IPS-18a (cell line): ENCODE measurements at regions not wholly inside any gene's neighbourhood (a gene's known extent, or its start where the extent isn't known, plus 50 kb on each side); places are given as distances from the start of the nearest gene placed in this dataset.

Experiments
- H3K27ac ChIP-seq: one replicate; pipeline ENCODE4 v1.5.1; 2013; ENCODE audit warnings: low read length
- H3K27me3 ChIP-seq: one replicate; pipeline ENCODE4 v1.6.1; 2013; ENCODE audit warnings: mild to moderate bottlenecking, low read length; ENCODE audit not compliant: control insufficient read depth, insufficient read depth
- H3K36me3 ChIP-seq: one replicate; pipeline ENCODE4 v1.6.1; 2013; ENCODE audit warnings: low read depth, low read length; ENCODE audit not compliant: control insufficient read depth
- H3K4me1 ChIP-seq: one replicate; pipeline ENCODE4 v1.6.1; 2013; ENCODE audit warnings: low read depth, low read length; ENCODE audit not compliant: control insufficient read depth
- H3K4me3 ChIP-seq: one replicate; pipeline ENCODE4 v1.5.1; 2013; ENCODE audit warnings: low read length
- H3K9ac ChIP-seq: one replicate; pipeline ENCODE4 v1.6.1; 2013; ENCODE audit warnings: mild to moderate bottlenecking, low read length, moderate library complexity
- H3K9me3 ChIP-seq: one replicate; pipeline ENCODE4 v1.6.1; 2013; ENCODE audit warnings: low read depth, low read length; ENCODE audit not compliant: control insufficient read depth

- Histone ChIP-seq H3K9me3 (no peaks in the 10 kb centered on the region), H3K4me3 (no peak overlapping the region)
These were observed 475.4 kb upstream of the FAT3 start for GRCh38 chr11:91749251-91749650.

DNA sequence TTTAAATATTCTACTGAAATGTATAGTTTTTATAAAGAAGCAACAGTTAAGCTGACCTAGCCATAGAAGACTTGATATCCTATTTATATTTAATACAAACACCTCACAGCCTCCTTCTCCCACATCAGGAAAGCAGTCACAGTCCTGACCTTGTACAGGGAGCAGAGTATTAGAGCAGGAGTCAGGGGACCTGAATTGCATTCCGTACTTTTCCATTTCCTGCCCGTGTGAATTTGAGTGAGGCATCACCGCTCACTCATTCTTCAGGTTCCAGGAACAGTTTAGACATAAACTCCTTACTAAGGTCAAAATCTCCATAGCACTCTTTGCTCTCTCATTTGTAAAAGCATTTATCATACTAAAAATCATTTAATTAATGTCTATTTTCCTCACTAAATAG lies 482.5 kb upstream of the FAT3 start:
- Histone ChIP-seq H3K36me3 (no peaks in the 10 kb centered on the region), H3K27me3 (no peaks in the 10 kb centered on the region), H3K4me3 (no peak overlapping the region), H3K4me1 (no peaks in the 10 kb centered on the region), H3K9ac (no peak overlapping the region), H3K9me3 (no peaks in the 10 kb centered on the region), H3K27ac (no peak overlapping the region)

More at GRCh38 chr11:91749251-91749650, 475.4 kb upstream of the FAT3 start:
- H3K27me3 ChIP-seq: no peaks in the 10 kb centered on the region
- H3K4me1 ChIP-seq: no peaks in the 10 kb centered on the region
- H3K27ac ChIP-seq: no peak overlapping the region
- H3K36me3 ChIP-seq: no peaks in the 10 kb centered on the region
- H3K9ac ChIP-seq: no peak overlapping the region

DNA sequence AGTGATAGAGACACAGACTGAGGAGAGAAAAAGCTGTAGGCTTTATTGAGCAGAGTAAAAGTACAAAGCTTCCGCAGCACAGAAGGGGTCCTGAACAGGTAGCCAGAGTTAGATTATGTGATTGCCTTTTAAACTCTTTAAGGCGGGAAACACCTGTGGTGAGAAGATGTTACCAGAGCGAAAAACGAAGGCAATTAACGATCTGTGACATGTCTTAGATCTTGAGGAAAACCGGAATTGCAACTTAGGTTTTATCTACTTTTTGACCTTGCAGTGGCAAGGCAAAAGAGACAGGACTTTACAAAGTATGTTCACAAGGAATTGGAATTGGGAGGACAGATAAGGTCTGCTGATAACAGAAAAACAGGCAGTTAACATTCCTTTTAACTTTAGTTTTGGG lies 493.6 kb upstream of the FAT3 start:
- H3K9ac ChIP-seq: no peak overlapping the region
- no peak overlapping the region for H3K4me3 ChIP-seq
- H3K27ac ChIP-seq: no peak overlapping the region
- peaks cover 11% of the 10 kb centered on the region for H3K4me1 ChIP-seq
- no peaks in the 10 kb centered on the region for H3K27me3 ChIP-seq
- H3K36me3 ChIP-seq: no peaks in the 10 kb centered on the region
- H3K9me3 ChIP-seq: no peaks in the 10 kb centered on the region

DNA sequence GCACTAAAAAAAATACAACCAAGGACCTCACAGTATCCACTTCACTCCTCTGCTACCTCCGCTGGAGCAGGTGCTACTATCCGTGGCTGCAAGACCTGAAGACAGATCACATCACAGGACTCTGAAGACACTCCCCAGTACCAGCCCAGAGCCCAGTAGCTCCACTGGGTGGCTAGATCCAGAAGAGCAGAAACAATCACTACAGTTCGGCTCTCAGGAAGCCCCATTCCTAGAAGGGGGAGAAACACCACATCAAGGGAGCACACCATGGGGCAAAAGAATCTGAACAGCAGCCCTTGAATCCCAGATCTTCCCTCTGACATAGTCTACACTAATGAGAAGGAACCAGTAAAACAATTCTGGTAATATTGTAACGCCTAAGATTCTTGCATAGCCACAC lies 494.0 kb upstream of the FAT3 start:
- no peaks in the 10 kb centered on the region for H3K27me3 ChIP-seq
- no peak overlapping the region for H3K4me3 ChIP-seq
- H3K36me3 ChIP-seq: no peaks in the 10 kb centered on the region
- H3K9me3 ChIP-seq: no peaks in the 10 kb centered on the region
- H3K9ac ChIP-seq: no peak overlapping the region
- H3K27ac ChIP-seq: no peak overlapping the region
- H3K4me1 ChIP-seq: peaks cover 11% of the 10 kb centered on the region

DNA sequence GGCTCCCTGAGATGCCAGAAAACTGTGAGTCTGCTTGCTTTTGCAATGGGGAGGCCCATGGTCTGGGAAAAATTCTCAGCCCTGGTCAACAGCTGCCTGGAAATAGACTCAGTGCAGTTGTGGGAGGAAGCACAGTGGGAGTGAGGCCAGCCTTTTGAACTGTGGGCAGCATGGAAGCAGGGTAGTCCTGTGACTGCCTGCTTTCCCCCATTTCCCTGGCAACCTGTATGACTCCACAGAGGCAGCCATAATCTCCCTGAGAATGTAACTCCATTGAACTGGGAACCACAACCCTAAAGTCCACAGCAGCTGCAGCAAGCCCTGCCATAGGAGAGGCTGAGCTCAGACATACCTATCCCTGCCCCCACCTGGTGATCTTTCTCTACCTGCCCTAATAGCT lies 494.6 kb upstream of the FAT3 start:
- H3K9ac ChIP-seq: no peak overlapping the region
- H3K27ac ChIP-seq: no peak overlapping the region
- no peaks in the 10 kb centered on the region for H3K36me3 ChIP-seq
- H3K9me3 ChIP-seq: no peaks in the 10 kb centered on the region
- H3K4me3 ChIP-seq: no peak overlapping the region
- H3K4me1 ChIP-seq: peaks cover 11% of the 10 kb centered on the region
- H3K27me3 ChIP-seq: no peaks in the 10 kb centered on the region

DNA sequence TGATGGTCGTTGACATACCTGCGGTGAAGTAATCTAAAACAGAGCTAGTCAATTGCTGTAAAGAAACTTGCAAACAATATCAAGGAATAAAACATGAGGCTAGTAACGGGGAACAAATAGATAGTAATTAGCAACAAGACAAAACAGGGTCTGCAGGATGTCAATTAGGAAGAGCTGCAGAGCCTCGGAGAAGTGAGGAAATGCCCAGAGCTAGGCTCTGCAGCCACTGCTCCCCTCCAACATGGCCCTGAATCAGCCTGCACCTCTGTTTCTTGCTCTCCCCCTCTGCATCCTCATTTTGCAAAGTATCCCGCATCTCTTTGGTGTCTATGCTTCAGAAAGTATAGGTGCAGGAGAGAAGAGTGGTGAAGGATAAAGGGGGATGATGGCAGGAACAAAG lies 507.4 kb upstream of the FAT3 start:
- no peak overlapping the region for H3K27ac ChIP-seq
- H3K9me3 ChIP-seq: no peaks in the 10 kb centered on the region
- no peaks in the 10 kb centered on the region for H3K27me3 ChIP-seq
- H3K9ac ChIP-seq: no peak overlapping the region
- no peak overlapping the region for H3K4me3 ChIP-seq
- H3K36me3 ChIP-seq: no peaks in the 10 kb centered on the region
- H3K4me1 ChIP-seq: peaks cover 16% of the 10 kb centered on the region

DNA sequence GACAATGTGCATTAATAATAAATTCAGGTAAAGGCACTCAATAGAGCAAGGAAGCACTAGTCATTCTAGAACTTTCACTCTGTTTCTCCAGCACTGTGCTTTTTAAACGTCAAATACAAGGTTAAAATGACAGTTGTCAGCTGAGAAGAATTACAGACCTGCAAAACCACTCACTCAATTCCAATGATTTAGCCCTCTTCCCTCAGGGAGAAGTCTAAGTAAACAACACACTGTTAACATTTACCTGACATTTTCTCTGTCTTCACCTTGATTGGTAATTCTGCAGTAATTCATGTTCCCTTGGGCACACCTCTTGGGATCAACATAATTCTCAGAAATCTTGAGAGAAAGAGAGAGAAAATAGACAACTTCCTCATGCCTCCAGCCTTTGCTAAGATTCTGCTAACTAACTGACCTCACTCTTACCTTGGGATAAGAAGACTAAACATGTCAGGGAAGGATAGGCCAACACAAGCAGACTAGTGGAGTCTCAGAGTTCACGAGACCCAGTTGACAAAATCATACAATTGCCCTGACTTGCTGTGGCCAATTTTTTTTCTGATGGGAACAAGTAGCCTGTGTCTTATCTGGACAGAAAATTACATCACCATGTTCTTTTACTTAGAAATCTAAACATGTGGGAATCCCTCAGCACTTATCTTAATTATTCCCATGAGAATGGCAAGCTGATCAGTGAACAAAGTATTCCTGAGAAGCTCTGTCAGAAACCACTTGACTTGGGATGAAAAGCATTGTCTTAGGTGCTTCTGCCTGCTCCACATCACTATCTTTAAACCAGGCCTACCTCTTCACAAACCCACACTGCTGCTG lies 516.8 kb upstream of the FAT3 start:
- Histone ChIP-seq H3K9me3 (no peaks in the 10 kb centered on the region), H3K27ac (no peak overlapping the region), H3K4me3 (no peak overlapping the region), H3K27me3 (no peaks in the 10 kb centered on the region), H3K36me3 (no peaks in the 10 kb centered on the region), H3K4me1 (no peaks in the 10 kb centered on the region), H3K9ac (no peak overlapping the region)

GRCh38 chr11:91703042-91703441 lies 521.6 kb upstream of the FAT3 start:
- no peak overlapping the region for H3K9ac ChIP-seq
- H3K27me3 ChIP-seq: no peaks in the 10 kb centered on the region
- no peaks in the 10 kb centered on the region for H3K4me1 ChIP-seq
- no peaks in the 10 kb centered on the region for H3K36me3 ChIP-seq
- H3K9me3 ChIP-seq: no peaks in the 10 kb centered on the region
- H3K27ac ChIP-seq: no peak overlapping the region
- H3K4me3 ChIP-seq: no peak overlapping the region

GRCh38 chr11:91700854-91701253 lies 523.8 kb upstream of the FAT3 start:
- Histone ChIP-seq H3K9ac (no peak overlapping the region), H3K9me3 (no peaks in the 10 kb centered on the region), H3K4me1 (no peaks in the 10 kb centered on the region), H3K4me3 (no peak overlapping the region), H3K27ac (no peak overlapping the region), H3K36me3 (no peaks in the 10 kb centered on the region), H3K27me3 (no peaks in the 10 kb centered on the region)

DNA sequence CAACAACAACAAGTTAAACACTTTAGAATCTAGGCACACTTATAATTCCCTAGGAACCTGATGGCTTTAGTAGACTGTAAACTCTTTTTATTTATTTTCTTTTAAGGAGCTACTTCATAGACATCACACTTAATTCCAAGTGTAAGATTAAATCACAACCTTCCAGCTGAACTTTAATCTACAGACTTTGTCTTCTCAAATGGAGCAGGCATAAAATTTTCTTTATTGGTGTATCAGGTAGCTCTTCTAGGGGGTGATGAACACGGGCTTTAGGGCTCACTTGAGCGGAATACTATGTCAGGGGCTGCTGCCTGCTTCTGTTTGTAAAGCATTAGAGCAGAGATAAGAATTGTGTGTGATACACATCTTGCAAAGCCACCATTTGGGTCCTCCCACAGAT lies 525.8 kb upstream of the FAT3 start:
- Histone ChIP-seq H3K27me3 (no peaks in the 10 kb centered on the region), H3K9ac (no peak overlapping the region), H3K4me3 (no peak overlapping the region), H3K4me1 (no peaks in the 10 kb centered on the region), H3K27ac (no peak overlapping the region), H3K36me3 (no peaks in the 10 kb centered on the region), H3K9me3 (no peaks in the 10 kb centered on the region)

- H3K4me3 ChIP-seq: no peak overlapping the region
- H3K27ac ChIP-seq: no peak overlapping the region
- no peaks in the 10 kb centered on the region for H3K9me3 ChIP-seq
- H3K4me1 ChIP-seq: no peaks in the 10 kb centered on the region
- no peak overlapping the region for H3K9ac ChIP-seq
- no peaks in the 10 kb centered on the region for H3K36me3 ChIP-seq
- H3K27me3 ChIP-seq: no peaks in the 10 kb centered on the region
These were observed 530.3 kb upstream of the FAT3 start for GRCh38 chr11:91694331-91694730.

GRCh38 chr11:91691872-91692271 lies 532.7 kb upstream of the FAT3 start:
- no peak overlapping the region for H3K4me3 ChIP-seq
- no peaks in the 10 kb centered on the region for H3K36me3 ChIP-seq
- no peaks in the 10 kb centered on the region for H3K27me3 ChIP-seq
- no peak overlapping the region for H3K27ac ChIP-seq
- H3K9me3 ChIP-seq: no peaks in the 10 kb centered on the region
- no peak overlapping the region for H3K9ac ChIP-seq
- H3K4me1 ChIP-seq: peaks cover 3% of the 10 kb centered on the region
